ENCODE measurements at regions not wholly inside any gene's neighbourhood (a gene's known extent, or its start where the extent isn't known, plus 50 kb on each side); places are given as distances from the start of the nearest gene placed in this dataset.
"Not testable (repeated sequence)": the region's sequence is repeated elsewhere in the genome, so short reads cannot be mapped to it uniquely, and the experiment has no call there.

DNA sequence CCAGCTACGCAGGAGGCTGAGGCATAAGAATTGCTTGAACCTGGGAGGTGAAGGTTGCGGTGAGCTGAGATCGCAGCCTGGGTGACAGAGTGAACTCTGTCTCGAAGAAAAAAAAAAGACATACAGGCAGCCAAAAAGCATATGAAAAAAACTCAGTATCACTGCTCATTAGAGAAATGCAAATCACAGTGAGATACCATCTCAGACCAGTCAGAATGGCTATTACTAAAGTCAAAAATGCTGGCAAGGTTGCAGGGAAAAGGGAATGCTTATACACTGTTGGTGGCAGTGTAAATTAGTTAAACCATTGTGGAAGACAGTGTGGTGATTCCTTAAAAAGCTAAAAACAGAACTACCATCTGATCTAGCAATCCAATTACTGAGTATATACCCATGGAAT is 123.1 kb downstream of the CHIC2 start:
- Histone ChIP-seq H3K36me3 (ENCODE audit: insufficient read depth, low read length) (no peaks in the 10 kb centered on the region), H3K4me1 (ENCODE audit: insufficient read depth, low read length) (no peaks in the 10 kb centered on the region), H2AFZ (ENCODE audit: low read depth, low read length) (no peak overlapping the region), H3K9ac (ENCODE audit: low read depth, low read length) (no peak overlapping the region), H3K27ac (ENCODE audit: low read length) (no peak overlapping the region), H3K4me2 (ENCODE audit: insufficient read depth, low read length) (no peak overlapping the region), H3K4me3 (ENCODE audit: low read depth in 1 of 2, low read length in 2 of 2) (no peak overlapping the region), H3K27me3 (ENCODE audit: insufficient read depth, low read length, poor library complexity) (no peaks in the 10 kb centered on the region), H4K20me1 (ENCODE audit: insufficient read depth, low read length) (no peaks in the 10 kb centered on the region), H3K79me2 (ENCODE audit: insufficient read depth, low read length) (no peaks in the 10 kb centered on the region), H3K9me3 (ENCODE audit: insufficient read depth, low read length, severe bottlenecking) (peaks cover 3% of the 10 kb centered on the region)
- ATAC-seq (ENCODE audit: insufficient read depth, low read depth) (no peak), DNase-seq (no peak)
- TF ChIP-seq EZH2 (IDR thresholded peaks at IDR 0.05; ENCODE audit: borderline replicate concordance, low read depth, low read length, severe bottlenecking) (no peak), CTCF (IDR thresholded peaks at IDR 0.05; ENCODE audit: borderline replicate concordance, extremely low read depth, low read length, poor library complexity, severe bottlenecking) (no peak)

- H3K4me1 ChIP-seq (ENCODE audit: insufficient read depth, low read length); H3K4me3 ChIP-seq (ENCODE audit: low read depth in 1 of 2, low read length in 2 of 2); H3K4me2 ChIP-seq (ENCODE audit: insufficient read depth, low read length); H4K20me1 ChIP-seq (ENCODE audit: insufficient read depth, low read length); ATAC-seq (ENCODE audit: insufficient read depth, low read depth); H3K36me3 ChIP-seq (ENCODE audit: insufficient read depth, low read length); H3K27ac ChIP-seq (ENCODE audit: low read length); H3K79me2 ChIP-seq (ENCODE audit: insufficient read depth, low read length); H3K27me3 ChIP-seq (ENCODE audit: insufficient read depth, low read length, poor library complexity); H2AFZ ChIP-seq (ENCODE audit: low read depth, low read length); DNase-seq; H3K9ac ChIP-seq (ENCODE audit: low read depth, low read length); H3K9me3 ChIP-seq (ENCODE audit: insufficient read depth, low read length, severe bottlenecking): not testable (repeated sequence)
These were observed 124.5 kb downstream of the CHIC2 start for GRCh38 chr4:53939892-53940291.

DNA sequence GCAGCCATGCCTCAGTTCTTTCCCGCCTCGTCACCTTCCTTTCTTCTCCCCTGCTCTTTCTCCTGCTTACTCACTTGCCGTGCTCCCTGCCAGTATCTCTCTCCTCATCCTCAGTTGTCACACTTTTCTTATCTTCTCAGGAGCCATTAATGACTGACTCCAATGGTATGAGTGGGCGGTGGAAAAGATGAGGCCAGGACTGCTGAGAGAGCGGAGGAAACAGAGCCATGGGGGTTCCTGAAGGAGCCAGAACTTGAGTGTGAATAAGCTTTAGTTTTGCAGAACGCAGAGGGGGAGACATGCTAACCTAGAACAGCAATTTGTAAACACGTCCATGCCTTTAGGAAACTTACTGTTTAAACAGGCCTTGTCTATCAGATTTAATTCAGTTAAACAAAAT is 126.5 kb downstream of the CHIC2 start:
- Histone ChIP-seq H3K36me3 (ENCODE audit: insufficient read depth, low read length) (no peaks in the 10 kb centered on the region), H3K4me1 (ENCODE audit: insufficient read depth, low read length) (no peaks in the 10 kb centered on the region), H3K79me2 (ENCODE audit: insufficient read depth, low read length) (no peaks in the 10 kb centered on the region), H4K20me1 (ENCODE audit: insufficient read depth, low read length) (no peaks in the 10 kb centered on the region), H3K4me3 (ENCODE audit: low read depth in 1 of 2, low read length in 2 of 2) (no peak overlapping the region), H3K9ac (ENCODE audit: low read depth, low read length) (no peak overlapping the region), H3K9me3 (ENCODE audit: insufficient read depth, low read length, severe bottlenecking) (peaks cover 9% of the 10 kb centered on the region), H3K27me3 (ENCODE audit: insufficient read depth, low read length, poor library complexity) (no peaks in the 10 kb centered on the region), H3K27ac (ENCODE audit: low read length) (no peak overlapping the region), H2AFZ (ENCODE audit: low read depth, low read length) (no peak overlapping the region), H3K4me2 (ENCODE audit: insufficient read depth, low read length) (no peak overlapping the region)
- TF ChIP-seq EZH2 (IDR thresholded peaks at IDR 0.05; ENCODE audit: borderline replicate concordance, low read depth, low read length, severe bottlenecking): no peak
- no peak for TF ChIP-seq CTCF (IDR thresholded peaks at IDR 0.05; ENCODE audit: borderline replicate concordance, extremely low read depth, low read length, poor library complexity, severe bottlenecking)
- ATAC-seq (ENCODE audit: insufficient read depth, low read depth) (no peak), DNase-seq (no peak)

- Histone ChIP-seq H3K4me1 (ENCODE audit: insufficient read depth, low read length) (no peaks in the 10 kb centered on the region), H3K4me2 (ENCODE audit: insufficient read depth, low read length) (no peak overlapping the region), H2AFZ (ENCODE audit: low read depth, low read length) (no peak overlapping the region), H4K20me1 (ENCODE audit: insufficient read depth, low read length) (no peaks in the 10 kb centered on the region), H3K36me3 (ENCODE audit: insufficient read depth, low read length) (no peaks in the 10 kb centered on the region), H3K27me3 (ENCODE audit: insufficient read depth, low read length, poor library complexity) (no peaks in the 10 kb centered on the region), H3K9me3 (ENCODE audit: insufficient read depth, low read length, severe bottlenecking) (peaks cover 10% of the 10 kb centered on the region), H3K4me3 (ENCODE audit: low read depth in 1 of 2, low read length in 2 of 2) (no peak overlapping the region), H3K79me2 (ENCODE audit: insufficient read depth, low read length) (no peaks in the 10 kb centered on the region), H3K9ac (ENCODE audit: low read depth, low read length) (no peak overlapping the region), H3K27ac (ENCODE audit: low read length) (no peak overlapping the region)
- DNase-seq (no peak), ATAC-seq (ENCODE audit: insufficient read depth, low read depth) (no peak)
- TF ChIP-seq CTCF (IDR thresholded peaks at IDR 0.05; ENCODE audit: borderline replicate concordance, extremely low read depth, low read length, poor library complexity, severe bottlenecking): no peak
- TF ChIP-seq EZH2 (IDR thresholded peaks at IDR 0.05; ENCODE audit: borderline replicate concordance, low read depth, low read length, severe bottlenecking): no peak
These were observed 127.1 kb downstream of the CHIC2 start for GRCh38 chr4:53937327-53937726.
